B cell (primary cell): ENCODE measurements at regions not wholly inside any gene's neighbourhood (a gene's known extent, or its start where the extent isn't known, plus 50 kb on each side); places are given as distances from the start of the nearest gene placed in this dataset.

ENCODE experiments used
- ATAC-seq: fragments of 200-7000 bp; cut with Tn5 transposase; one replicate; pipeline ENCODE4 v1.10.0; 2021; ENCODE audit warnings: low read depth, mild to moderate bottlenecking, moderate number of reproducible peaks, moderate library complexity
- CTCF ChIA-PET: fragments of 350-600 bp; sonication (Branson Sonifier 250); formaldehyde crosslinking; loops from one replicate; lab custom pipeline; 2021; ENCODE audit warnings: antibody characterized with exemption, inconsistent platforms; lab: Charles Lee
- POLR2A ChIA-PET: fragments of 350-600 bp; sonication (Branson Sonifier 250); formaldehyde crosslinking; loops from one replicate; lab custom pipeline; 2021; ENCODE audit warnings: antibody characterized with exemption; lab: Charles Lee
- DNase-seq: peaks from one replicate; pipeline ENCODE4 v3.0.0; 2013
- H2AFZ ChIP-seq: 2 replicates; pipeline ENCODE4 v1.6.1; 2012; ENCODE audit warnings: mild to moderate bottlenecking, low read depth, low read length; ENCODE audit not compliant: insufficient read depth, poor library complexity, severe bottlenecking
- H3K27ac ChIP-seq, 2 donors: 1 replicate in 1 of 2; 2 replicates in 1 of 2; pipeline ENCODE4 v1.5.1; 2012 to 2013; ENCODE audit warnings: low read length in 2 of 2, mild to moderate bottlenecking in 2 of 2, moderate library complexity in 1 of 2
- H3K27me3 ChIP-seq, 4 experiments: fragments of 200-600 bp in 1 of 4; sonication (generic) in 1 of 4; replicated peaks in 1 of 4; 1 replicate in 2 of 4; 2 replicates in 2 of 4; pipeline versions ENCODE4 v1.6.1 to v1.7.0; 2013 to 2016; ENCODE audit warnings: low read length in 3 of 4, mild to moderate bottlenecking in 2 of 4, mixed read lengths in 1 of 4, moderate library complexity in 1 of 4; ENCODE audit not compliant: insufficient read depth in 4 of 4, control insufficient read depth in 3 of 4; ENCODE audit errors: control extremely low read depth in 1 of 4
- H3K36me3 ChIP-seq, 2 experiments: replicated peaks in 1 of 2; 1 replicate in 1 of 2; 2 replicates in 1 of 2; pipeline versions ENCODE4 v1.6.1 to v1.7.1; 2013; ENCODE audit warnings: low read length in 1 of 2; ENCODE audit not compliant: insufficient read depth in 2 of 2, control insufficient read depth in 1 of 2; ENCODE audit errors: control extremely low read depth in 1 of 2, extremely low read depth in 1 of 2
- H3K4me1 ChIP-seq, 2 donors: fragments of 200-600 bp in 1 of 2; sonication (generic) in 1 of 2; 1 replicate in 1 of 2; 2 replicates in 1 of 2; pipeline versions ENCODE4 v1.5.1 to v1.6.1; 2013 to 2017; ENCODE audit warnings: low read length in 2 of 2; ENCODE audit not compliant: control insufficient read depth in 2 of 2, insufficient read depth in 2 of 2
- H3K4me2 ChIP-seq: replicated peaks from 2 replicates; pipeline ENCODE3; 2012; ENCODE audit warnings: mild to moderate bottlenecking, low read depth, low read length; ENCODE audit not compliant: poor library complexity, severe bottlenecking
- H3K4me3 ChIP-seq, 5 experiments: fragments of 200-600 bp in 1 of 5; sonication (generic) in 1 of 5; 1 replicate in 3 of 5; 2 replicates in 2 of 5; pipeline versions ENCODE4 v1.5.1 to v1.7.0; 2011 to 2016; ENCODE audit warnings: low read length in 4 of 5, mild to moderate bottlenecking in 4 of 5, low read depth in 2 of 5, control low read depth in 1 of 5, moderate library complexity in 1 of 5; ENCODE audit not compliant: insufficient read depth in 1 of 5; ENCODE audit errors: control extremely low read depth in 1 of 5, extremely low read depth in 1 of 5
- H3K79me2 ChIP-seq: fragments of 200-600 bp; sonication (generic); one replicate; pipeline ENCODE4 v1.6.0; 2016; ENCODE audit warnings: low read length; ENCODE audit not compliant: control insufficient read depth, insufficient read depth
- H3K9ac ChIP-seq: fragments of 200-600 bp; sonication (generic); 2 replicates; pipeline ENCODE4 v1.6.1; 2017; ENCODE audit warnings: mild to moderate bottlenecking, low read length, moderate library complexity
- H3K9me3 ChIP-seq, 3 donors: one replicate each; pipeline versions ENCODE4 v1.6.1 to v1.7.1; 2013; ENCODE audit warnings: low read length in 2 of 3; ENCODE audit not compliant: control insufficient read depth in 2 of 3, insufficient read depth in 1 of 3; ENCODE audit errors: control extremely low read depth in 1 of 3
- H4K20me1 ChIP-seq: 2 replicates; pipeline ENCODE4 v1.6.0; 2012; ENCODE audit warnings: mild to moderate bottlenecking, low read length; ENCODE audit not compliant: insufficient read depth, control insufficient read depth, poor library complexity, severe bottlenecking
- H3K27ac Mint-ChIP-seq: one replicate; pipeline ENCODE4 v1.8.0; 2021; ENCODE audit warnings: mixed read lengths
- H3K27me3 Mint-ChIP-seq: one replicate; pipeline ENCODE4 v1.8.0; 2021; ENCODE audit warnings: mixed read lengths
- H3K4me1 Mint-ChIP-seq: one replicate; pipeline ENCODE4 v1.8.0; 2021; ENCODE audit warnings: mixed read lengths
- H3K4me3 Mint-ChIP-seq: one replicate; pipeline ENCODE4 v1.8.0; 2021; ENCODE audit warnings: mixed read lengths
- H3K9me3 Mint-ChIP-seq: one replicate; pipeline ENCODE4 v1.8.0; 2022; ENCODE audit warnings: mixed read lengths; ENCODE audit not compliant: insufficient read depth
- CTCF ChIP-seq: fragments of 200-600 bp; IDR thresholded peaks from one replicate; pipeline ENCODE4 v1.8.0; 2022; ENCODE audit warnings: antibody characterized with exemption, mild to moderate bottlenecking
- EZH2 ChIP-seq: IDR thresholded peaks from 2 replicates; pipeline ENCODE4 v1.6.1; 2012; ENCODE audit warnings: borderline replicate concordance, low read depth, mild to moderate bottlenecking, moderate library complexity, low read length; ENCODE audit not compliant: insufficient read depth, poor library complexity, severe bottlenecking
- WGBS: methylation state at CpG from one replicate; pipeline ENCODE4 v1.1.5; 2013; ENCODE audit warnings: missing lambda C conversion rate; ENCODE audit not compliant: insufficient coverage; 5-methylcytosine and 5-hydroxymethylcytosine counted together
- intact Hi-C: fragments of 100-400 bp; cut with micrococcal nuclease; formaldehyde crosslinking; loops from one replicate; pipeline ENCODE4 v1.10.0; 2022

- TF ChIP-seq CTCF (no peak), EZH2 (no peak)
- intact Hi-C loops = no loop called here
- Histone ChIP-seq H3K79me2 (no peaks in the 10 kb centered on the region), H3K4me2 (no peak overlapping the region), H3K27me3 (no peaks in the 10 kb centered on the region), H3K9me3 (no peaks in the 10 kb centered on the region), H4K20me1 (no peaks in the 10 kb centered on the region), H3K4me3 (no peak overlapping the region), H2AFZ (no peak overlapping the region), H3K4me1 (no peaks in the 10 kb centered on the region), H3K36me3 (no peaks in the 10 kb centered on the region), H3K9ac (no peak overlapping the region), H3K27ac (no peak overlapping the region)
- Mint-ChIP-seq H3K27ac (no peak overlapping the region), H3K9me3 (no peaks in the 10 kb centered on the region), H3K4me1 (no peaks in the 10 kb centered on the region), H3K4me3 (no peak overlapping the region), H3K27me3 (peaks cover 23% of the 10 kb centered on the region)
- CTCF ChIA-PET = no interaction called here
- 51% methylated on average over 2 of the region's 3 CpGs for WGBS
- DNase-seq (no peak), ATAC-seq (no peak)
- POLR2A ChIA-PET = no interaction called here
Observed at GRCh38 chr9:71472400-71472799, 295.9 kb downstream of the CEMIP2 start.

- intact Hi-C loops = no loop called here
- ChIA-PET POLR2A (no interaction called here), CTCF (no interaction called here)
- H3K4me3 ChIP-seq = no peak overlapping the region
- Mint-ChIP-seq H3K9me3 (no peaks in the 10 kb centered on the region), H3K27me3 (peaks cover 9% of the 10 kb centered on the region), H3K4me1 (no peaks in the 10 kb centered on the region), H3K27ac (no peak overlapping the region), H3K4me3 (no peak overlapping the region)
- no peak overlapping the region for H3K4me2 ChIP-seq
- H3K4me1 ChIP-seq = no peaks in the 10 kb centered on the region
- H3K79me2 ChIP-seq = no peaks in the 10 kb centered on the region
- no peak overlapping the region for H3K27ac ChIP-seq
- H3K9me3 ChIP-seq = no peaks in the 10 kb centered on the region
- H4K20me1 ChIP-seq = no peaks in the 10 kb centered on the region
- DNase-seq (no peak), ATAC-seq (no peak)
- no peak for TF ChIP-seq EZH2
- TF ChIP-seq CTCF = no peak
- H2AFZ ChIP-seq = no peak overlapping the region
- H3K27me3 ChIP-seq = no peaks in the 10 kb centered on the region
- H3K36me3 ChIP-seq = no peaks in the 10 kb centered on the region
- WGBS = no CpG with 5 or more reads among the region's 4 CpGs
- H3K9ac ChIP-seq = no peak overlapping the region
Observed at GRCh38 chr9:71465392-71465791, 302.9 kb downstream of the CEMIP2 start.
